ENCODE measurements at regions not wholly inside any gene's neighbourhood (a gene's known extent, or its start where the extent isn't known, plus 50 kb on each side); places are given as distances from the start of the nearest gene placed in this dataset.

DNA sequence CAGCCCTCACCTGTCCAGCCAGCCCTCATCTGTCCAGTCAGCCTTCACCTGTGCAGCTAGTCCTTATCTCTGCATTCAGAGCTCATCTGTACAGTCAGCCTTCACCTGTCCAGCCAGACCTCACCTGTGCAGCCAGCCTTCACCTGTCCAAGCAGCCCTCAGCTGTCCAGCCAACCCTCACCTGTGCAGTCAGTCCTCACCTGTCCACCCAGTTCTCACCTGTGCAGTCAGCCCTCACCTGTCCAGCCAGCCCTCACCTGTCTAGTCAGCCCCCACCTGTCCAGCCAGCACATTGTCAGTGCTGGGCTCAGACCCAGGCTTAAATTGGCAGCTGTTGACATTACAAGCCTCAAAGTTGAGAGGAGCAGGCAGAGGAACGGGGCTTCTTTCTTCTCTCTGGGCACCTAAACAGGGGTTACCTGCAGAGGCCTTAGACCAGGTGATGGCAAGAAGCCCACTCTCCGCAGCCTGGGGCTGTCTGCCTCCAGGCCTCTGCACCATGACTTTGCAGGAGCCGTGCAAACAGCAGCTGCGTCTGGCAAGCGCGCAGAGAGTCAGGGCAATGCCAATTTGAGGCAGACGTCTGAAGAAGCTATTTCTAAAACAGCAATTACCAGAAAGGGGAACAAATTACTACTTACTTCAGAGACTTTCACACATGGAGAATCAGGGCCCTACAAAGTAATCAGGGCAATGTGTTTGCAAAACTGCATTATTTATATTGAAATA lies 506.1 kb downstream of the NPHP4 start:
- DNase-seq: no peak

DNA sequence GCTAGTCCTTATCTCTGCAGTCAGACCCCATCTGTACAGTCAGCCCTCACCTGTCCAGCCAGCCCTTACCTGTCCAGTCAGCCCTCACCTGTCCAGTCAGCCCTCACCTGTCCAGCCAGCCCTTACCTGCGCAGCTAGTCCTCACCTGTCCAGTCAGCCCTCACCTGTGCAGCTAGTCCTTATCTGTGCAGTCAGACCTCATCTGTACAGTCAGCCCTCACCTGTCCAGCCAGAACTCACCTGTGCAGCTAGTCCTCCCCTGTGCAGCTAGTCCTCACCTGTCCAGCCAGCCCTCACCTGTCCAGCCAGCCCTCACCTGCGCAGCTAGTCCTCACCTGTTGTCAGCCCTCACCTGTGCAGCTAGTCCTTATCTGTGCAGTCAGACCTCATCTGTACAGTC lies 506.8 kb downstream of the NPHP4 start:
- DNase-seq: no peak

DNA sequence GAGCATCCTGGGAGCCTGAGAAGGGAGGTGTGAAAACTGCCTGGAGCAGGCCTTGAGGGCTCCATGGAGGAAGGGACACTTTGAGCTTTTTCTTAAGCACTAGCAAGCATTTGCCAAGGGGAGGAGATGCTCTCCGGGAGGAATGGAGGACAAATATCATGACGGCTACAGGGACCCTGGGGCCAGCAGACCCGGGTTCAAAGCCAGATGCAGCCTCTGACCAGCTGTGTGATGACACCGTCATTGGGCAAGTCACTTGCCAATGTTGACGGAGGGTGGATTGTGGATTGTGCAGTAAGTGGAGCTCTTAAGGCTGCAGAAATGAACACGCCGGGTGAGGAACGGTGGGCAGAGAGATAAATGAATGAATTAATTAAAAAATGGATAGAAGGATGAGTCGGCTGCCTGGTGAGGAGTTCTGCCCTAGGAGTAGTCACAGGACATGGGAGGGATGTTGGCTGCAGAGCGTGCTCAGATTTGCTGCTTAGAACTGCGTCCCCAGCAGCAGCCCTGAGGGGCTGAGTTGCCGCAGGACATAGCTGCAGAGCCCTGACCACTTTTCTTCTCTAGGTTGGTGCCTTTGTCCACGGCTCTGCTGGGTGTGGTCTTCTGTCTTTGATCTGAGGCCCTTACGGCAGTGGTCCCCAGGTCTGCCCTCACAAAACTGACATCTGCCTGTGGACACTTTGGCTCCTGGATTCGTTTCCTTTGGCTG lies 507.6 kb downstream of the NPHP4 start:
- no peak for DNase-seq

DNA sequence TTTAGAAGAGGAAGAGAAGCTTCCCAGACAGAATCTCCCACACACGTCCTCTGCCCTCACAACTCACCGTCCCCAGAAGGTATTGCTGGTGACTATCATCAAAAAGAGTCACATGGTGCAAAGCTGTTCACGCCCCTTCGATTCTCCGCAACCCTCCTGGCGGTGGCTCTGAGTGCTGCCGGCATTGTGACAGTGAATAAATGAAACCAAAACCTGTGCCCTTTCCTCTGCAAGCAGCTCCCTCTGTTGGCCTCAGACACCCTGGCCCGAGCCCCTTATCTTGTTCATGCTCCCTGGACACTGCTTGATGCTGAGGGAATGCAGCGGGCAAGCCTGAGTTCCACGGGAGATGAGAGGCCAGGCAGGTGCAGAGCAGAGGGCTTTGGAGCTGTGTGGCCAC lies 510.3 kb downstream of the NPHP4 start:
- no peak for DNase-seq

- no peak for DNase-seq
These were observed 511.3 kb downstream of the NPHP4 start for GRCh38 chr1:5480906-5481305.

DNA sequence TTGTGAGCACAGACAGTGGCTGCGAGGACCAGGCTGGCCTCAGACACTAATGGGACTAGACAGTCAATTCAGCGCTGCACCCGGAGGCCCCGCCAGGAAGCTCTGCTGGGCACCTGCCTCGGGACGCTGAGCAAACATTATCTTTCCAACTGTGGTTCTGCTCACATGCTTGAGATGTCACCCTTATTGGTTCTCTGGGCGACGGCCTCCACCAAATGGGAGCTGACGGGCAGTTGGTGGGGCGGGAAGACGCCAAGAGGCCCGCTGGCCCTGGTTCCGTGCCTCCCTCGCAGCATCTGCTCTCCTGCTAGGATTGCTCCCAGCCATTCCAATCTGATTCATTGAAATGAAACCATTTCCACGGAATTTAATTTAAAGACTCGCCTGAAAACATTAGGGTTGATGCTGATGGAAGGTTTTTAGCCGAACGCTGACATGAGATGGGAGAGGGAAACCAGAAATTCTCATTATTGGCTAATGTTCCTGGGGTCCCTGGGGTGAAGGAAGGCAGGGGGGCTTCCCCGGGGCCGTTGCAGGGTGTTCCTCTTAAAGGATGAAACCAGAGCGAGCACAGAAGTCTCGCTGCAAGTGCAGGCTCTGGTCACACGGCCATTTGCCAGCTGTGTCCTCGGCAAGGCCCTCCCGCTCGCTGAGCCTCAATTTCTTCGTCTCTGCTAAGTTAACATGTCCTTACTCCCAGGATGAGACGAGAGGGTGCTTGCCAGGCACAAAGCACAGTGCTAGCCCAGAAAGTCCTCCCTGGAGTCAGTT lies 512.2 kb downstream of the NPHP4 start:
- DNase-seq: no peak

DNA sequence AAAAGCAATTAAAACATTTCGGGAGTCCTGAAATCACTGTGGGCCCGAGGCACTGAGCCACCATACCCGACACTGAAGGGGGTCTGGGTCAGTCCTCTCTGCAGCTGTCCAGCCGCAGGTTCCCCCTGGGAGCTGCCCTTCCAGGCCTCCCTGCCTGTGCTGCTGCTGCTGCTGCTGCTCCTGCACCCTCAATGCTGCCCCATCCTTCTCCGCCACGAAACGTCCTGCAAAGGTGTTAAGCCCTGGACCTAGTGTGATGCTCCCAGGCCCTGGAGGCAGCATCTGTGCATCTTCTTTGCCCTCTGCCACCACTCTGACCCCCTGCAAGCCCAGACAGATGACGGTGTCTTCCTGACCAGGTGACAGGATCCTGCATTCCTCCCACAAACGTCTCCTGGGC lies 513.3 kb downstream of the NPHP4 start:
- DNase-seq: no peak

DNA sequence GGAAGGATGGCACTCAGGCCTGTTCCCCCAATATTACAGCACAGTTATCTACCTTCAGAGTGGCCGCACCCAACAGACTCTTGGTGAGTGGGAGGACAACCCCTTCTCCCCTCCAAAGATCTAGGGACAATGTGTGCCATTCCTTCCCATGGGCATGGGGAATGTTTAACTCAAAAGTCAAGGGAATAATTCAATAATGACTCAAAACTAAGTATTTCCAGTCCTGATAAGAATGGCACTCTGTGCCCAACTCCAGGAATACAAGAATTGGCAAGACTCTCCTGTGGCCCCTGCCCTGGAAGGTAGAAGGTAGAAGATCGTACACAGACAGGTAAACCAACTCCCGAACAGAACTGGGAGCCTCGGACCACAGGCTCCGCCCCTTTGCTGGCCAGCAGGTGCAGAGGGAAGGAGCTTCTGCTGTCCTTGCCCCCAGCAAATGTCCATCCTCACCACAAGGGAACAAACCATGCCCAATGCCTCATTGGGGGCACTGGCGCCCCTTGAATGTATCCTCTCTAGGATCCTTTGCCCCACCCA lies 514.0 kb downstream of the NPHP4 start:
- DNase-seq: no peak

- DNase-seq: no peak
These were observed 514.5 kb downstream of the NPHP4 start for GRCh38 chr1:5477716-5478115.

- DNase-seq: no peak
These were observed 516.7 kb downstream of the NPHP4 start for GRCh38 chr1:5475572-5475971.

GRCh38 chr1:5473268-5473667 lies 519.0 kb downstream of the NPHP4 start:
- no peak for DNase-seq

- DNase-seq: no peak
These were observed 525.7 kb downstream of the NPHP4 start for GRCh38 chr1:5466487-5466886.

DNA sequence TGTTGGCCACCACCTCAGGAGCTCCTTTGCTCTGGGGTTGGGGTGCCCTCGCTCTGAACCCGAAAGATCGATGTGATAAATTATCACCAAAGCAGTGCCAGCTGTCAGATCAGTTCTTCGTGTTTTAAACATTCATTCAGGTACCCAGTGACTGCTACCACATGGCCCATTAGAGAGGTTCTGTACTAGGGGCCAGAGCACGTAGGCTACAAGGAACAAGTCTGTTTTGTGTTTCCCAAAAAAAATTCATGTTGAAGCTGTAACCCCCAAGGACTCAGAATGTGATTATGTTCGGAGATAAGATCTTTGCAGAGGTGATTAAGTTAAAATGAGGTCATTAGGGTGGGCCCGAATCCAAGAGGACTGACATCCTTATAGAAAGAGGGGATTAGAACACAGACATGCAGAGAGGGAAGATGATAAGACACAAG lies 526.9 kb downstream of the NPHP4 start:
- DNase-seq: no peak

DNA sequence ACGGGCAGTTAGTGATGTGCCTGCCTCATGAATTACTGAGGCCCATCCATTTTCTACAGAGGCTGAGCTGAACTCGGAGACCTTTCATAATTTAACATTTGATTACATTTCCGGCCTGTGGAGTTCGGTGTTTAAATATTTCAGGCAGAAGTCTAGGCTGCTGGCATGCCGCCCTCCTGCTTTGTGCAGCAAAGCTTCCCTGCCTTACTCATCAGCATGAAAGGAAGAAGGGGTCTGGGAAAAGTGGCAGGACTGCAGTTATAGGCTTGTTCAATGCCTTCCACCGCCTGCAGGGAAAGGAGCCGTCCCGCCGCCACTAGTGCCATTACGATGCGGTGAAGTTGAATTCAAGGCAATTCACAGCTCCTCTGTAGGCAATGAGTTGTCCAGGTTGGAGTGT lies 527.9 kb downstream of the NPHP4 start:
- no peak for DNase-seq

DNA sequence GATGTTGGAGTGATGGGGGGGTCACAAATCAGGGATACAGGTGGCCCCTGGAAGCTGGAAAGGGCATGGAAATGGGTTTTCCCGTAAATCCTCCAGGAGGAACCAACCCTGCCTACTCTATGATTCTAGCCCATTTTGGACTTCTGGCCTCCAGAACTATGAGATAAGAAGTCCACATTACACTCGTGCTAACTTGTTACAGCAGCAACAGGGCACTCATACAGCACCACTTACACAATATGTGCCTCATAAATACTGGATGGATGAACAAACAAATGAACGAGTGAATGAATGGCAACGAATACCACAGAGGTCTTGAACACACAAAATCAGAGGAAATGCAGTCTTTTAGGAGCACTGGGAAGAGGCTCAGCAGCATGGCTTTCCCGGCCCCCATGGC lies 531.3 kb downstream of the NPHP4 start:
- DNase-seq: no peak

- DNase-seq: no peak
These were observed 532.2 kb downstream of the NPHP4 start for GRCh38 chr1:5459839-5460610.

DNA sequence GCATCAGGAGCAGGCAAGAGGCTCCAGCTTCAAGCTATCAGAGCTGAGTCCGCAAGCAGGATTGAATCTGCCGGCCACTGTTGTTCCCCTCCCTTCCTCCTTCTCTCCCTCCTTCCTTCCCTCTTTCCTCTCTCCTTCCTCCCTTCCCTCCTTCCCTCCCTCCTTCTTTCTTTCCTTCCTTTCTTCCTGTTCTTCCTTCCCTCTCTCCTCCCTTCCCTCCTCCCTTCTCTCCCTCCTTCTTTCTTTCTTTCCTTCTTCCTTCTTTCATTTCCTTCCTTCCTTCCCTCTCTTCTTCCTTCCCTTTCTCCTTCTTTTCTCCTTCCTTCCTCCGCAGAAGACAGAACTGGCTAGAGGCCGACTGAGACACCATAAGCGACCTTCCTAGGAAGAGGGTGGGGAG lies 534.0 kb downstream of the NPHP4 start:
- DNase-seq: no peak

DNA sequence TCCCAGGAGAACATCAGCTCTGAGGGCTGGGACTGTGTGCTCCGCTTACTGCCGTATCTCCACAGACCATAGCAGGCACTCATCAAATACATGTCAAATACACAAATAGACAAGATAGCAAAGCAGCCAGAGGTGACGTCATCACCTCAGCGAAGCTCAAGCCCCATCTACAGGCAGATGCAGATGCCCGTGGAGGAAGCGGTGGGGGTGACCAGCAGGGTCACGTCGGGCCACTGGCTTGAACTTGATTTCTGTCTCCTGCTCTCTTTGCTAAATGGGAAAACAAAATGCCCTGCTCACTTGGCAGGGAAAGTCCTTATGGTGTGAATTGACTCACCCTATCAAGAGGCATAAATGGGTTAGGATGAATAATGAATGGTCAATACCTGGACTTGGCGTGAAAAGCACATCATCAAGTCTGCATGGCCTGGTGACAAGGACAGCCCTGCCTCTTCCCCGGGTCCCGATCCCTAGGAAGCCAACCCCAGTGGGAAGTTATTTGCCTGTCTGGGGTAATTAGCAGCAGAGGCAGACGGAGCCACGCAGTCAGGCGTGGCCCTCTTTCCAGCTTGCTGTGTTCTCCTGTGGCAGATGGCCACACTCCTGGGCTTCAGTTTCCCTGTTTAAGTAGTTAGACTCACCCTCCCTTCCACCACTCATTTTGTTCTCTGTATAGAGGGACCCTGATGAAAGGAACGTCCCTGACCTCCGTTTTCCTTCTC lies 536.0 kb downstream of the NPHP4 start:
- no peak for DNase-seq

DNA sequence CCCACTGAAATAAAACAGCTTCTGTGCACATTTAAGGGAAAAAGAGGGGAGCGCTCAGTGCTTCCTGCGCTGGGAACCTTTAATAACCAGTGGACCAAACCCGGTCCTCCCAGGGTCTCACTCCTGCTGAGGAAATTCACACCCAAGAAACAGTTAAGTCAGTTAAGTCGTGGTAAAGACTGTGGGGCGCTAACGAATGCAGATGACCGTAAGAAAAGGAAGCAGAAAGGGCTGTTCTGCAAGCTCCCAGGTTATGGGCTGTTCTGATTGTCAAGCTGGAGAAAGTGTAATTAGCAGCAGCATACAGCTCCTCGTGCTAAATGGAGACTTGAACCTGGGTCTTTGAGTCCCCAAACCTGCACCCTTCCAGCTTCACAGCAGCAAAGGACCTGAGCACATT lies 536.6 kb downstream of the NPHP4 start:
- no peak for DNase-seq

DNA sequence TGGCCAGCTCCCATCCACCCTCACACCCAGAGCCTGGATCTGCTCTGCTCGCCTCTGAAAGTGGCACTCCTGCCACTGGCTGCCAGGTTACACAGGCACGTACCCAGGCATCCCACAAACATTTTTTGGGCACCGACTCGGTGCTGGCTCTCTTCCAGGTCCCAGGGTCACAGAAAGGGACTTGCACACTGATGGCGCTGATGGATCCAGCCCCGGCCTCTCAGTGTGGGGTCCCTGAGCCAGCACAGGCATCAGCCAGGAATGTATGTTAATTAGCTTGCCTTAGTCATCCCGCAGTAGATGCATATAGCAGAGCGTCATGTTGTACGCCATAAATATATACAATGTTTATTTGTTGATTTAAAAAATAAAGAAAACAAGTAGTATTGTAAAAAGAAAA lies 537.2 kb downstream of the NPHP4 start:
- DNase-seq: no peak

DNA sequence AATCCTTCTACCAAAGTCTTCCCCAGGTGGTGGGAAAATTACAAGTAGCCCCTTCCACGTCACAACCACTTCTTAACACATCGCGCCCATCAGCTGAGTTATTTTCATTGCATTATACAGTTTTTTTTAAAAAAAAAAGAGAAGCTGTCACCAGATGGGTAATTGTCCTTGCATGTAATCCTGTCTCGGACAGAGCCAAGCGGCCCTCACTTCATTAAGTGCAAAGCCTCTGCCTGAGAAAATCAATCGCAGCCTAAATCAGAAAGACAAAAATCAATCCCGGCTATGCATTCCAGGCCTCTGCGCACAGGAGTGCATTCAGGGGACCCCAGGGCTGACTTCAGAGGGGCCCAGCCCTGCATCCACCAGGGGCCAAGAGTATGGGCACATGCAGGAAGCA lies 538.9 kb downstream of the NPHP4 start:
- DNase-seq: no peak

GRCh38 chr1:5451671-5452070 lies 540.6 kb downstream of the NPHP4 start:
- DNase-seq: no peak
